Hepatocyte (in vitro differentiated cells): ENCODE measurements at regions not wholly inside any gene's neighbourhood (a gene's known extent, or its start where the extent isn't known, plus 50 kb on each side); places are given as distances from the start of the nearest gene placed in this dataset.

Experiments
- DNase-seq: peaks from one replicate; pipeline ENCODE4 v3.0.0-alpha.2; 2016; ENCODE audit warnings: low spot score
- H2AFZ ChIP-seq: fragments of 200-600 bp; sonication (generic); 2 replicates; pipeline ENCODE4 v1.6.0; 2016; ENCODE audit warnings: antibody characterized with exemption, mild to moderate bottlenecking
- H3K27ac ChIP-seq: fragments of 200-600 bp; sonication (generic); 2 replicates; pipeline ENCODE4 v1.5.1; 2016; ENCODE audit warnings: mild to moderate bottlenecking
- H3K27me3 ChIP-seq: fragments of 200-600 bp; sonication (generic); 2 replicates; pipeline ENCODE4 v1.6.1; 2016
- H3K36me3 ChIP-seq: fragments of 200-600 bp; sonication (generic); replicated peaks from 2 replicates; pipeline ENCODE4 v1.5.1; 2016; ENCODE audit warnings: low read depth; ENCODE audit not compliant: insufficient read depth
- H3K4me1 ChIP-seq: fragments of 200-600 bp; sonication (generic); 2 replicates; pipeline ENCODE4 v1.5.1; 2016; ENCODE audit warnings: mild to moderate bottlenecking, moderate library complexity; ENCODE audit not compliant: insufficient read depth
- H3K4me2 ChIP-seq: fragments of 200-600 bp; sonication (generic); 2 replicates; pipeline ENCODE4 v1.6.0; 2016
- H3K4me3 ChIP-seq: fragments of 200-600 bp; sonication (generic); 2 replicates; pipeline ENCODE4 v1.5.1; 2016; ENCODE audit warnings: mild to moderate bottlenecking
- H3K79me2 ChIP-seq: fragments of 200-600 bp; sonication (generic); 2 replicates; pipeline ENCODE4 v1.6.0; 2017; ENCODE audit warnings: mild to moderate bottlenecking
- H3K9me2 ChIP-seq: fragments of 200-600 bp; sonication (generic); replicated peaks from 2 replicates; pipeline ENCODE4 v1.6.0; 2017; ENCODE audit warnings: mild to moderate bottlenecking; ENCODE audit not compliant: insufficient read depth
- H3K9me3 ChIP-seq: fragments of 200-600 bp; sonication (generic); 2 replicates; pipeline ENCODE4 v1.5.1; 2016; ENCODE audit warnings: low read depth, mild to moderate bottlenecking
- H4K20me1 ChIP-seq: fragments of 200-600 bp; sonication (generic); 2 replicates; pipeline ENCODE4 v1.6.0; 2016; ENCODE audit warnings: mild to moderate bottlenecking; ENCODE audit not compliant: insufficient read depth, poor library complexity, severe bottlenecking
- EZH2 ChIP-seq: fragments of 200-600 bp; sonication (generic); IDR thresholded peaks from 2 replicates; pipeline ENCODE4 v1.6.1; 2016; ENCODE audit warnings: antibody characterized with exemption, mild to moderate bottlenecking, borderline replicate concordance
- EZH2phosphoT487 ChIP-seq: fragments of 200-600 bp; sonication (generic); IDR thresholded peaks from one replicate; pipeline ENCODE4 v1.6.1; 2018; ENCODE audit warnings: antibody characterized with exemption, mild to moderate bottlenecking, low read depth, moderate library complexity; ENCODE audit not compliant: unreplicated experiment, severe bottlenecking
- WGBS: methylation state at CpG from one replicate; pipeline ENCODE4 v1.1.6; 2016; ENCODE audit warnings: low lambda C conversion rate; ENCODE audit errors: missing lambda C conversion rate; 5-methylcytosine and 5-hydroxymethylcytosine counted together
- TF ChIP-seq, protein P1 (sequence below): fragments of 200-600 bp; sonication (generic); IDR thresholded peaks from 2 replicates; pipeline ENCODE4 v1.5.1; 2016; ENCODE audit warnings: antibody characterized with exemption, mild to moderate bottlenecking; ENCODE audit not compliant: poor library complexity

DNA sequence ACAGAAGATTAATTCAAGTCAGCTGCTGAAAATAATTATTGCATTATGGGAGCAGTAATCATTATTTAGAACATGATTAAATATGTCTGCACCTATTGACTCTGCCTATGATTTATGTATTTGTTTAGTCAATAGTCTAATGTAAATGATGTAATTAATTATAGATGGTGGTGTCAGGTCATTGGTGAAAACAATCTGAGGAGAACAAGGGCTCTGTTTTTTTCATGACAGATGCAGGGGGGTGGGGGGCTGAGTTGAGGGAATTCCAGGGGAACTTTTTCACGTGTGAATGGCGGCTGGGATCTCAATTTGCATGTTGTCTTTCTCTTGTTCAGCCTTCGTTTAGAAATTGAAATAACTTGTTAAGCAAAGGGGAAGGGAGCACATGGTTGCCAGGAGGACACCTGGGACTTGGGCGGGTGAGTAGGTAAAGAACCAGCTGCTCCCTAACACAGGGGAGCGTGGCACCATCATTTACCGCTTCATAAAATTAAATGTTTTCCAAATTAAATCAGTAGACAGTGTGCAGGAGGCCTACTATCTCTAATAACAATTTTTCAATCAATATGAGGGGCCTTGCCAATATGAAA lies 65.4 kb downstream of the NKX6-1 start:
- Histone ChIP-seq H3K27ac (no peak overlapping the region), H3K9me2 (no peaks in the 10 kb centered on the region), H3K9me3 (no peaks in the 10 kb centered on the region), H4K20me1 (no peaks in the 10 kb centered on the region), H2AFZ (no peak overlapping the region), H3K36me3 (no peaks in the 10 kb centered on the region), H3K79me2 (no peaks in the 10 kb centered on the region), H3K4me1 (no peaks in the 10 kb centered on the region), H3K27me3 (peaks cover 4% of the 10 kb centered on the region), H3K4me2 (no peak overlapping the region), H3K4me3 (no peak overlapping the region)
- no peak for TF ChIP-seq EZH2phosphoT487
- no peak for TF ChIP-seq EZH2
- TF ChIP-seq, protein P1, sequence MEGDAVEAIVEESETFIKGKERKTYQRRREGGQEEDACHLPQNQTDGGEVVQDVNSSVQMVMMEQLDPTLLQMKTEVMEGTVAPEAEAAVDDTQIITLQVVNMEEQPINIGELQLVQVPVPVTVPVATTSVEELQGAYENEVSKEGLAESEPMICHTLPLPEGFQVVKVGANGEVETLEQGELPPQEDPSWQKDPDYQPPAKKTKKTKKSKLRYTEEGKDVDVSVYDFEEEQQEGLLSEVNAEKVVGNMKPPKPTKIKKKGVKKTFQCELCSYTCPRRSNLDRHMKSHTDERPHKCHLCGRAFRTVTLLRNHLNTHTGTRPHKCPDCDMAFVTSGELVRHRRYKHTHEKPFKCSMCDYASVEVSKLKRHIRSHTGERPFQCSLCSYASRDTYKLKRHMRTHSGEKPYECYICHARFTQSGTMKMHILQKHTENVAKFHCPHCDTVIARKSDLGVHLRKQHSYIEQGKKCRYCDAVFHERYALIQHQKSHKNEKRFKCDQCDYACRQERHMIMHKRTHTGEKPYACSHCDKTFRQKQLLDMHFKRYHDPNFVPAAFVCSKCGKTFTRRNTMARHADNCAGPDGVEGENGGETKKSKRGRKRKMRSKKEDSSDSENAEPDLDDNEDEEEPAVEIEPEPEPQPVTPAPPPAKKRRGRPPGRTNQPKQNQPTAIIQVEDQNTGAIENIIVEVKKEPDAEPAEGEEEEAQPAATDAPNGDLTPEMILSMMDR: no peak
- WGBS: 76% methylated on average over 6 of the region's 6 CpGs
- no peak for DNase-seq

DNA sequence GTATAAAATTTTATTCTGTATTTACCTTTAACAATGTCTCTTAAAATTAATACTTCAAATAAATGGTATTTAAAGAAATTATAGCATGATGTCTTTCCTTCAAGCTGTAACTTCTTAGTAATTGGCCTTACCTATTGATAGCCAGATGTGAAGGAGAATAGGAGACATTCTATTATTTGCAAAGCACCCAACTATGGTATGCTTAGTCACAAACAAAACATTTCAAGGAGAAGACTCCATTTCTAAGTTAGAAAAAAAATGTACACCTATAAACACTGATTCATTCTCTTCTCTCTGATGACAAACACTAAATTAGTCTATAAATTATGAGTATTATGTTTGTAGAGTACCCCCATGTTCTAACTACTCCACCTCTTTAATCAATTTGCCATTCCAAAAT lies 66.4 kb downstream of the NKX6-1 start:
- Histone ChIP-seq H3K27ac (no peak overlapping the region), H3K9me2 (no peaks in the 10 kb centered on the region), H3K4me2 (no peak overlapping the region), H3K9me3 (no peaks in the 10 kb centered on the region), H2AFZ (no peak overlapping the region), H3K4me1 (no peaks in the 10 kb centered on the region), H3K27me3 (no peaks in the 10 kb centered on the region), H4K20me1 (no peaks in the 10 kb centered on the region), H3K4me3 (no peak overlapping the region), H3K79me2 (no peaks in the 10 kb centered on the region), H3K36me3 (no peaks in the 10 kb centered on the region)
- TF ChIP-seq, protein P1: no peak
- TF ChIP-seq EZH2phosphoT487: no peak
- no peak for DNase-seq

DNA sequence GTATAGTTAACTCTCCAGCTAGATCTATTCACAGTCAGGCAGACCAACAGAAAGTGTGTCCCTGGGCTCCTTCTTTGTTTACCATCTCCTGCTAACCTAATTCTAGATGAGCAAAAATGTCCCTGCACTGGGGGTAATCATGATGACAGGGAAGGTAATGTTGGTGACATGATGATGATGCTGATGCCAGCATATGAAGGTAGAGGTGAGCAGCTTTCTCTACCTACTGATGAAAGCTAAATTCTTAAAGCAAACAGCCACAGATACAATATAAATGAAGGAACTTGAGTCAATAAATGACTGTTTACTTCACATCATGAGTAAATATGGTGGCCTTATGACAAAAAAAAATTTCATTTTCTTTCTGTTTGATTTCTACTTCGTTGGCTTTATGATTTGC lies 78.5 kb downstream of the NKX6-1 start:
- Histone ChIP-seq H4K20me1 (no peaks in the 10 kb centered on the region), H3K4me3 (no peak overlapping the region), H3K36me3 (no peaks in the 10 kb centered on the region), H3K4me2 (no peak overlapping the region), H3K27ac (no peak overlapping the region), H3K9me2 (no peaks in the 10 kb centered on the region), H3K79me2 (no peaks in the 10 kb centered on the region), H3K4me1 (no peaks in the 10 kb centered on the region), H2AFZ (no peak overlapping the region), H3K27me3 (no peaks in the 10 kb centered on the region), H3K9me3 (no peaks in the 10 kb centered on the region)
- no peak for DNase-seq
- 42% methylated on average over 1 of the region's 1 CpG for WGBS
- TF ChIP-seq EZH2phosphoT487 (no peak), EZH2 (no peak)
- TF ChIP-seq, protein P1: no peak

DNA sequence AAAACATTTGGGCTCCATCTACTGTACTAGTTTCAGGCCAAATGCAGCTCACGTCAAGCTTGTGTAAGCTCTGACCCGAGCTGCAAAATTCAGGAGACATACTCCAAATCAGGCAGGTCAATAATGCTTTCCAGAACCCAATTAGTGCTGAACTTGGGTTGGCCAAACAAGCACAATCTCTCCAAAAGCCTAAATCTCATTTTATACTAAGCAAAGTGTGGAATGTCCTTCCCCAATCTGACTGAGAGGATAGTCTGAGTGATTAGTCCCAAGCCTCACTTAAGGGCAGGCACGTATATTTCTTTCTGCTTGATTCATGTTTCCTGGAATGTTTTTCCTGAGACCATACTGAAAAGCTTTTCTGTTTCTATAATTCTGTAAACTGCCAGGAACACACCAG lies 79.9 kb downstream of the NKX6-1 start:
- TF ChIP-seq EZH2: no peak
- no peak for TF ChIP-seq EZH2phosphoT487
- TF ChIP-seq, protein P1: no peak
- DNase-seq: no peak
- Histone ChIP-seq H3K79me2 (no peaks in the 10 kb centered on the region), H4K20me1 (no peaks in the 10 kb centered on the region), H3K27ac (no peak overlapping the region), H3K4me3 (no peak overlapping the region), H3K9me3 (no peaks in the 10 kb centered on the region), H3K9me2 (no peaks in the 10 kb centered on the region), H3K36me3 (no peaks in the 10 kb centered on the region), H3K27me3 (no peaks in the 10 kb centered on the region), H2AFZ (no peak overlapping the region), H3K4me1 (no peaks in the 10 kb centered on the region), H3K4me2 (no peak overlapping the region)
- WGBS: 90% methylated on average over 3 of the region's 3 CpGs
